Activated CD4-positive, CD25-positive, alpha-beta regulatory T cell treated with anti-CD3 and anti-CD28 coated beads, Interleukin-2, amount 50 U/mL, for 72 hours (primary cell): ENCODE measurements at regions not wholly inside any gene's neighbourhood (a gene's known extent, or its start where the extent isn't known, plus 50 kb on each side); places are given as distances from the start of the nearest gene placed in this dataset.
"Not testable (repeated sequence)": the region's sequence is repeated elsewhere in the genome, so short reads cannot be mapped to it uniquely, and the experiment has no call there.

ENCODE experiments used
- DNase-seq: peaks from one replicate; pipeline ENCODE4 v3.0.0; 2021

DNA sequence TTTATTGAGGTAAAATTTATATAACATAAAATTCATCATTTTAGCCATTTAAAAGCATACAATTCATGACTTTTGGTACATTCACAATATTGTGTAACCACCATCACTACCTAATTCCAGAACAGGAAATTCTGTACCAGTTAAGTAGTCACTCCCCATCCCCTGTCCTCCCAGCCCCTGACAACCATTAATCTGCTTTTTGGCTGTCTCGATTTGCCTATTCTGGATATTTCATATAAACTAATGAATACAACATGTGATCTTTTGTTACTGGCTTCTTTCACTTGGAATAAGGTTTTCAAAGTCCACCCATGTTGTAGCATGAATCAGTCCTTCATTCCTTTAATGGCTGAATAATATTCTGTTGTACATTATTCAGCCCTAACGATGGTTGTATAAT, 115.6 kb upstream of the KLF14 start:
- DNase-seq: no peak

DNA sequence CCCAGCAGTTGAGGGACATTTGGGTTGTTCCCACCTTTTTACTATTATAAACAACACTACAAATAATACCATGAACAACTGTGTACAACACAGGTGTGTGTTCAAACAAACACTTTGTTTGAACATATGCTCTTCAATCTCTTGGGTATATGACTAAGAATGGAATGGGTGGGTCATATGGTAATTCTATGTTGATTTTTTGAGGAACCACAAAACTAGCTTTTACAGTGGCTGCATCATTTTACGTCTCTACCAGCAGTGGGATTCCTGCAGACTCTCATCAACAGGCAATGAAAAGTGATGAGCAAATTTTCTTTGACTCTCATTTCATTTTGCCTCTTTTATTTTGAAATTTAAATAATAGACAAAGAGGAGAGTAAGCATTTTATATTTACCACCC, 116.9 kb upstream of the KLF14 start:
- no peak for DNase-seq

DNA sequence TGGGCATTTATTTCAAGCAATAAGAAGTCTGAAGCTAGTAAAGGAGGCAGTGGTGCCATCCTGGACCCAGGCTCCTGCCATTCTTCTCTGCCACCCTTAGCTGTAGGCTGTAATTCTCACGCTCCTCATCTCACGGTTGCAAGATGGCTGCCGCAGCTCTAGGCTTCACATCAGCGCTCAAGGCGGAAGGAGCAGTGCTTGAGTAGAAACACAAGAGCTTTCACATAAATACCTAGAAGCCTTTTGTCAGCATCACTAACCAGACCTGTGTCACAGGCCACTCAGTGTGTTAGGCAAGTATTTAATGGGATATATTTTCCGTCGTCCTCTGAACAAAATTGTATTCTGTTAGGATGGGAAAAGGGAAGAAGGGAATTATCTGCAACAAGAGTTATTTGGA, 118.9 kb upstream of the KLF14 start:
- no peak for DNase-seq

DNA sequence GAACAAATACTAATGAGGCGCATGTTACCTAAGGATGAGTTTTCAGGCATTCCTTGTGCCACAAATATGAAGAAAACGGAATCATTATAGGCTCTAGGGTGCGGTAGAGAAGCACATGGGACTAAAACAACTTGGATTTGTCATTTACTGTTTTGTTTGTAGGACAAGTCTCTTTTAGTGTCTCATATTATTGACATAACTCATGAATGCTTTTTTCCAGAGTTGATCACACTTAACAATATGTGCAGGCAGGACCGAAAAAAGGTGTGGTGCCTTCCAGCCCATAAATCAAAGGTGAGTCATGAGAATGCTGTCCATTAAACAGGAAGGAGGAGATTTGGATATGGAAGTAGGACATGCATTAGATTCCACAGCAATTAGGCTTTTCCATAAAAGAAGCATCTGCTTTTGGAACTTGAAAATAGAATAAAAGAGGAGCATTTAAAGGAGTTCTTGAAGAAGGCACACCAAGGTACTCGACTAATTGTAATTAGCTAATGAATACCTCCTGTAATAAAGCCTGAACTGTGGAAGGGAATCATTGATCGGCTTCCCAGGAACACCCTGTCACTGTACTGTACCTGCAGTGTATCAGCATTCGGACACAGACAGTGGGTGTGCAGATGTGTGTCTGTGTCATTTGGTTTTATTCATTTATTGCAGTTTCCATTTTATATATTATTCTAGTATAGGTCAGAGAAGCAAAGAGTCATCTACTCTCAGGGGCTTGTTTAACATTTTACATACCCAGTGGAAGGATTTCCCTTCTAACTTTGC, 119.7 kb upstream of the KLF14 start:
- no peak for DNase-seq

DNA sequence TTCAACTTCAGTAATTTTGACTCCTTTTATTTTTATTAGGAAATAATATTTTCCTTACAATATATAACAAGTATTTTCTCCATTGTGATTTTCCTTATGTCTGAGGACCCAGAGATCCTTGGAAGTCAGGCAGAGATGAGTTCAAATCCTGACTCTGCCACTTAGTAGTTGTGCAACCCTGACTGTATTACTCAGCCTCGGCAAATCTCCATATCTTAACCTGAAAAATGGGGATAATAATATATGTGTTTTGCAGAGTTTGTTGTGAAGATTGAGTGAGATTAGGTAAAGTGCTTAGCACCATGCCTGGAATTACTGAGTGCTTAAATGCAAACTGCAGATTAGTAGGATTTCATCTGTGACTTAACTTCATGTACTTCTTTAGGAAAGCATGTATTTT, 120.5 kb upstream of the KLF14 start:
- no peak for DNase-seq

DNA sequence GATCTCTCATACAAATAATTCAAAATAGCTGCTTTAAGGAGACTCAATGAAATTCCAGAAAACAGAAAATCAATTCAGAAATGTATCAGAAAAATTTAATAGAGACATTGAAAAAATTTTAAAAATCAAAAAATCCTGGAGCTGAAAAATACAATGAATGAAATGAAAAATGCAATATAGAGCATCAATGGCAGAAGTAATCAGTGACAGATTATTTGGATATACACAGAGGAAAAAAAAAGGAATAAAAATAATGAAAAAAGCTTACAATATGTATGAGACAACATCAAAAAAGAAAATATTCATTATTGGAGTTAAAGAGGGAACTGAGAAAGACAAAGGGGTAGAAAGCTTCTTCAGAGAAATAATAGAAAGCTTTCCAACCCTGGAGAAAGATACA, 122.9 kb upstream of the KLF14 start:
- DNase-seq: no peak

DNA sequence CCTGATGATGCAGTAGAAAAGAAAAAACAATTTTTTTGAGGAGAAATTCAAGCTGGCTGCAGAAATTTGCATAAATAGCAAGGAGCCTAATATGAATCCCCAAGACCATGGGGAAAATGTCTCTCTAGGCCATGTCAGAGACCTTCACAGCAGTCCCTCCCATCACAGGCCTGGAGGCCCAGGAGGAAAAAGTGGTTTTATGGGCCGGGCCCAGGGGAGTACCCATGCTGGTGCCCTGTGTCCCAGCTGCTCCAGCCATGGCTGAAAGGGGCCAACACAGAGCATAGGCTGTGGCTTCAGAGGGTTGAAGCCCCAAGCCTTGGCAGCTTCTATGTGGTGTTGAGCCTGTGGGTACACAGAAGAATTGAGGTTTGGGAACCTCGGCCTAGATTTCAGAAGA, 126.8 kb upstream of the KLF14 start:
- DNase-seq: not testable (repeated sequence)

DNA sequence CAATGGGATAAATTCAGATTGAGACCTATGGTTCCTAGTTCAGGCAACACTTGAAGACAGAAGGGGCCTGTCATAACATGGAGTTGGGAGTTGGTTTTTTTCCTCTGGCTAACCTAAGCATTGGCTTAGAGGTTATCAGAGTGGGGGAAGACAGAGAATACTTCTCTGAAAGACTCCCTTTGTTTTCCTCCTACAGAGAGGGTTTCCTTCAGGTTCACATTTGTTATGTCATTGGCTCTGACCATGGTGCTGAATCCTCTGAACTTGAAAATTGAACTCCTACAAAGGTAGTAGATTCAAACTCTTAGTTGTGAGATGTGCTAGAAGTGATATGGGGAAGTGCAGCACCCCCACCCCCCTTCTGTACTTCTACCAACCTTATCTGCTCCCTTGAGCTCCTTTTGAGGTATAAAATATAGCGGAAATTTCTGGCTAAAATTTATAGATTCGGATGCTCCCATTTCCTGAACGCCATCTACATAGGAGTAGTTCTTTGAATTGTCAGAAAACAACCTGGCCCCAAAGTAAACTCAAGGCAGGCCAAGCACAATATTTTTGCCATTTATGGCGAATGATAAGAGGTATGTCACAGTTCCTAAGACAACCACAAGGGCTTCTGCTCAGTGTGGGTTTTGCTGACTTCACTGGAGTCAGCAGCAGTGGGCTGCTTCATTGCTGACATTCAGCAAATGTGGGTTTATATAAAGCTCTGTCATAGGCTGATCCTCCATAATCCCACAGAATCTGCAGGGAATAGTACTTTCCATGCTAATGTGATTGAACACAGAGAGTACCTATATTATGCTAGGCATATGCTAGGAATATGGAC, 131.6 kb upstream of the KLF14 start:
- no peak for DNase-seq

DNA sequence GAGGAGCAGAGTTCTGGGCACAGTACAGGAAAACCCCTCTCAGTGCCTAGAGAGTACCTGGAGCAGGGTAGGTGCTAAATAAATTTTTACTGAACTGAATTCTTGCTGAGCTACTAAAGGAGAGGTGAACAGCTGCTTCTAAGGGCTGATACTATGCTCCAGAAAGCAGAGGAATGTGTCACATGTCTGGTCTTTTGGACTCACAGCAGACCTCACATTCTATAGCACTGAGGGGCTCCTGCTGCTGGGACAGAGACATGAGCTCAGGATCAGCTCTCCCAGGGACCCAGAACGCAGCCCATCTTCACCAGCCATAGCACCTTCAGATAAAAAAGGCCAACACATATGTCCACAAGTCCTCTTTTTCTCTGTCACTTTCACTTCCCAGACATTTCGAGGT, 133.0 kb upstream of the KLF14 start:
- no peak for DNase-seq

DNA sequence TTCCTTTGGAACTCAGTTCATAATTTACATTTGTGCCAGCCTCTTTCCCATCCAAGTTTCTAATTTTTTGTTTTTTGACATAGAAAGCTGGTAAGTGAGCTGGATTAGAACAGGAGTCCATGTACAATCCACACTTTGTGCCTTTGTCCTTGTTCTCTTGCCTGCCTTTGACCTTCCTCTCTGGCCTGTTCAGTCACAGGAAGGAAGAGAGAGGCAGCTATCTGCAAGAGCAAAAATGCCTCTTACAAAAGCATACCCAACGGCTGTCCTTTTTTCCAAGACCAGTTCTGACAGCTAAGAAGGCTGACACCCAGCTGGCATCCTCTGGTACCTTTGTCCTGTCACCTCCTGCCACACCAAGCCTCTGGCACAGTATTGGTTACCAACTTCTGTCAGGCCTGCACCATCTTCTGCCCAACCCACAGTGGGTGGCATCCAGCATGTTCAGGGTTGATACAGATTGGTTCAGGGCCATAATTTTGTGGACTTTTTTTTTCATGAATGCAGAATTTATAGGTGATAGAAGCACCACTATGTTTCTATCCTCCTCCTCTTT, 133.7 kb upstream of the KLF14 start:
- no peak for DNase-seq

DNA sequence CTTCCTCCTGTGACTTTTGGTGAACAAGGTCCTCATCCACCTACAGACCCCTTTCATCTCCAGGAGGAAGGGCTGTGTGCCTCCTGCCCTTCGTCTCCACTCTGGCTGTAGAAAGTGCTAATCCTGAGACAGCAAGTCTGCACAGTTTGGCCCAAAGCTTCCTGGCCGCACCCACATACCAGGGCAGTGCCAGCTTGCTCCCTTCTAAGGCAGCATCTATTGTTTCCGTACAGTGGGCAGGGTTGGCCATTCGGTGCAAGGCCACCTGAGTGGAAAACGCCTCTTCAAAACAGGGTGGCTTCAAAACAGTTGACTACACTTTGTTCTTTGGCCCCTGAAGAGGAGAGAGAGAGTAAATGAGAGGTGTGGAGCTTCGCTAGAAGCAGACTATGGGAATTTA, 134.1 kb upstream of the KLF14 start:
- no peak for DNase-seq

DNA sequence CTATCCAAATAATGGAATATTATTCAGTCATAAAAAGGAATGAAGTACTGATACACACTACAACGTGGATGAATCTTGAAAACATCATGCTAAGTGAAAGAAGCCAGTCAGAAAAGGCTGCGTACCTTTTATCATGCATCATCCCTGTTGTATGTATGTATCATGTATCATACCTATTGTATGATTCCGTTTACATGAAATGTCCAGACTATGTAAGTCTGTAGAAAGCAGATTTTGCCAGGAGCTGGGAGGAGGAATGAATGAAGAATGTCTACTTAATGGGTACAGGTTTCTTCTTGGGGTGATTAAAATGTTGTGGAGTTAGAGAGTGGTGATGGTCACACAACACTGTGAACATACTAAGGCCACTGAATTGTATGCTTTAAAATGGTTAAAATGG, 135.9 kb upstream of the KLF14 start:
- no peak for DNase-seq

DNA sequence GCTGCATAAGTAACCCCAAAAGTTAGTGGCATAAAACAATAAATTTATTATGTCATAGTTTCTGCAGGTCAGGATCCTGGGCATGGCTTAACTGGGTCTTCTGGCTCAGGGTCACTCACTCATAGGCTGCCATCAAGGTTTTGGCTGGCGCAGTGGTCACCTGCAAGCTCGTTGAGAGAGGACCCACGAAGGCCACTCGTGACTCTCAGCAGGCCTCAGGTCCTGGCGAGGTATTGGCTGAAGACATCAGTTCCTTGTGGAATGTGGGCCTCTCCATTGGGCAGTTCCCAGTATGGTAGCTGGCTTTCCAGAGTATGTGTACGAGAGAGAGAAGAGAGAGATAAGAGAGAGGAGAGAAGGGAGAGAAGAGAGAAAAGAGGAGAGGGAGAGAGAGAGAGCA, 138.3 kb upstream of the KLF14 start:
- no peak for DNase-seq

DNA sequence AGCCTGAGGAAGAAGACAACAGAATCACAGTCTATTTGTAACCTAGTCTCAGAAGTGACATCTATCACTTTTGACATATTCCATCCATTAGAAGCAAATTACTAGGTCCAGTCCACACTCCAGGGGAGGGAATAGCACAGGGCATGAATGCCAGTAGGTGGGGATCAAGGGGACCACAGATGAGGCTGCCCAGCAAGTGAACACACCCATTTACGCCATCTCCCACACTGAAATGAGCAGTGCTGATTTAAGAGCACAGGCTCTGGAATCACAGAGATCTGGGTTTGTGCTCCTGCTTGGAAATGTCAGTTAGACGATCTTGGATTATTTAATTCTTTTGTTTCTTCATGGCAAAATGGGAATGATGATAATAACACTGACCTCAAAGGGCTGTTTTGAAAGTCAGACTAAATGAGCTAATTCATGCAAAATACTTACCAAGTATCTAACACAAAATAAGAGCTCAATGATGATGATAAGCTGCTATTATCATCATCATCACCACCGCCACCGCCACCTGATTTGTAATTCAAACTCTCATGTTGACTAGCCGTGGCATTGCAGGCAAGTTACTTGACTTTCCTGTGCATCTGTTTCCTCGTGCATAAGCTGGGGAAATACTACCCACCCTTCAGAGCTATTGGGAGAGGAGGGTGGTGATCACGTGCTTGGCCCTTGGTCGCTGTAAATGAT, 138.9 kb upstream of the KLF14 start:
- DNase-seq: no peak

DNA sequence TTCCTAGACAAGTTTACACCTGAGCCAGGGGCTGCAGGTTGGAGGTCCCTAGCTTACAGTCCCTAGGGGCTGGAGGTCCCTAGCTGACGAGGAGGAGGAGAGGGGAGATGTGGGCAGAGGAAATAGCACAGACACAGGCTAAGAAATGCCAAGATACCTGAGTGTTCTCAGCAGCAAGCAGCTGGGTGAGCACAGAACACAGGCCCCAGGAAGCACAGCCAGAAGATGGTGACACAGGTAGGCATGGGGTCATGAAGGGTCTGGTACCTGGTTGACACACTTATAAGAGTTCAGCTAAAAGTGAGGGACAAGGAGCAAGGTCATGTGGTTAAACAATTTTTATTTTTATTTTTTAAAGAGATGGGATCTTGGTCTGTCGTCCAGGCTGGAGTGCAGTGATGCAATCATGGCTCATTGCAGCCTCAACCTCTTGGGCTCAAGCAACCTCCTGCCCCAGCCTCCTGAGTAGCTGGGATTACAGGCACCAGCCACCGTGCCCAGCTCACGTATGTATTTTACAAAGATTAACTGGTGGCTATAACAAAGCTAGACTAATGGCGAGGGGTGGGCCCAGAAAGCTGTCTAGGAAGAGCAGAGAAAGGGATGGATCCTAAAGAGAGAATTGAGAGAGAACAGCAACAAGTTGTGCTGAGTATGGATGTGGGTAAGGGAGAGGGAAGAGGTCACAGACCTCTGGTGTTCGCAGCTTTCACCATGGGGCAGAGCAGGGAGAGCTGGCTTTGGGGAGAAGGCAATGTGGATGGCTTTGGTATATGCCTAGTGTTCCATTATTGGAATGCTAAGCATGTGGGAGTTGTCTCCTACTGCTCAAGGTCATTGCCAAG, 140.3 kb upstream of the KLF14 start:
- DNase-seq: no peak

DNA sequence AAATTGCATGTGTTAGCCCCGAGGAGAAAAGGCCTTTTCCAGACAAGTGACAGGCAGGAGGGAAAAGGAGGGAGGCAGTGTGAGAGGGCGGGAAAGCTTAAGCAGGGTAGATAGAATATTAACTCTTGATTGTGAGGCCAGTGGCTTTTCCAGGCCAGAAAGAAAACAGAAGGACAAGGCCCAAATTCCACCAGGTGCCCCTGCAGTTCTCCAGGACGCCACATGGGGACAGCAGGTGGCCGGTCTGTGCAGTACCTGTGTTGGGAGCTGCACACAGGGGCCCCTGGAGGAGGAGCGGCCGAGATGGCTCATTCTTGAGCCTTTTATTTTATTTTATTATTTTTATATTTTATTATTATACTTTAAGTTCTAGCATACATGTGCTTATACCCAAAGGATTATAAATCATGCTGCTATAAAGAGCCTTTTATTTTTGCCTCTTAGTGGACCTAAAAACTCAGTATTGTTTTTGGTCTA, 141.3 kb upstream of the KLF14 start:
- no peak for DNase-seq

DNA sequence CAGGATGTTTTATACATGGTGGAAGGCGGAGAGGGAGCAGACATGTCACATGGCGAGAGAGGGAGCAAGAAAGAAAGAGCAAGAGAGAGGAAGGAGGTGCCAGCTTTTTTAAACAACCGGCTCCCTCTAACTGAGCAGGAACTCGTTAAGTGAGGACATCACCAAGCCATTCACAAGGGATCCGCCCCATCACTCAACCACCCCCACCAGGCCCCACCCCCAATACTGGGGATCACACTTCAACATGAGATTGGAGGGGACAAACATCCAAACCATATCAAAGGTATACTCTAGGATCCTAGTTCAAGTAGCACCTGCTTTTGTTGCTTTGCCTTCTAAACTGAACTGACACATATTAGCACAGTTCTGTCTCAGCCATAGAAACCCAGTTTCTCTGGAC, 141.9 kb upstream of the KLF14 start:
- no peak for DNase-seq

DNA sequence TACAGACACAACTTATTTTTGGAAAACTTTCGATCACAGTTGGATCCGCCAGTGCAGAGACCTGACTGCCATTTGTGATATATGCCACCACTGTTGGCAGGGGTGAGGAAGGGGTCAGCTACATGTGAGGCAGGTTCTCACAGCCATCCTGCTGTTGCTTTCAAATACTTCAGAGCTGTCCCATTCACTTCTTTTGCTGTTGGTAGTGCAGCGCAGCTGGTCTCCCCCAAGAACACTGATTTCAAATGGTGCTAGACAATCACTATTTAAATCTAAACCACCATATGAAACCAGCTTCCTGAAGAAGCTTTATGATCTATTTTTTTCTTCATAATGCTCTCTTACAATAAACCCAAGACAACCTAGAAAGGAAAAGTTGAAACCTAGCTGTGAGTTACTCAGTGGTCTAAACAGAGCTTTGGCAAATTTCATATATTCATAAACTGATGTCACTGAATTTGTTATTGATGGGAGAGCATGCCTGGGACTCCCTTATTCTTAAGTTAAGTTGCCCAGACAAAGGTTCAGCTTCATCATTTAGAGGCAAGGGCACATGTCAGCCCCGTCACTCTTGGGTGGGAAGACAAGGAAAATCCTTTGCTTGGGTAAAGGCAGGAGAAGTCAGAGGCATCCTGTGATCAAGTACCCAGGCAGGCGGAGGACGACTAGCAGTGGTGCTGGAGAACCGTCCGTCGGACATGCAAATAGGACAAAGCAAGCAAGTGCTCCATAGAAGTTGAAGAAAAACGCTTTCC, 143.4 kb upstream of the KLF14 start:
- DNase-seq: no peak

DNA sequence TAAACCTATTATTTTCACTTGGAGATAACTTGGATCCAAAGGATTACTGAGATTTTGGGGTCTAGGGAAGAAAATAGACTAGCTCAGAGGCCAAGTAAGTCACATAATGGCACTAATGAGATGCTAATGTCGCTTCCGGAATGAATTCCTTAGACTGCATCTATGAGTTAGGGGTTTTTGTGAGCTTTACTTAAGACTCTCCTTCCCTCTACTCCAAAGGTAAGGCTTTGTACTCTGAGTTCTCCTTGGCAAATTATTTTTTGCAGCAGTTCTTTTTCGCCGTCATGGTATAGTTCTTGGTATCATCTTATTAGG, 143.9 kb upstream of the KLF14 start:
- DNase-seq: no peak

DNA sequence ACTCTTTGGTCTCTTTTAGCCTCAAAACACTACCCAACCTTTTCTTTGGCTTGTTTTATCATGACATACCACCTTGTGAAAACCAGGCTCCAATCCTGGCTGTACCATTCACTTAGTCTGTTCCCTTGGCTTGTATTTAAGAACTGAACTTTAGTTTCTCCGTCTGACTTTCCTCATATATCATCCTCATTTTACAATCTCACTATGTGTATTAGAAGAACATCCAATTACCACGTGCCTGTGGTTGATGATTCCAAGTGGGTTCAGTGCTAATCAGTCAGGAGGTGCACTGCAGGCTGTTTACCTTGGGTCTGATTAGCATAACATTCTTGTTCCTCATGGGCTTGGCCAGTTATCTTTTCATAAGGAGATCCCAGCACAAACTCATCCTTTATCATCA, 144.8 kb upstream of the KLF14 start:
- no peak for DNase-seq

DNA sequence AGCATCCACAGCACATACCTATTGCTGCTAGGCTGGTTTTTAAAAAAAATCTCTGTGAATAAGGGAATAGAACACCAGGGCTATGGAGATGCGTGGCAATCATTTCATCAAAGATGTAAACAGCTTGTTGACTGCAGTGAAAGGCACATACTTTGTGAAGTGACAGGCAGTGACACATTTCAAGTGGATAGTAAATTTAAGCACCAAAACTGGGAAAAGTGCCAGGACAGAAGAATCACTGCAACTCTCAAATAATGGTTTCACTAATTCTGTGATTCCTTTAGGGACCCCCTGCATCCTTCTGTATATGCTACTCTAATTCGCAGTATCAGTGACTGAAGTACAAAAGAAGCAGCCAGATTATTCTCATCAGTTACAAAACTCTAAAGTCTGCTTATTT, 145.2 kb upstream of the KLF14 start:
- no peak for DNase-seq

DNA sequence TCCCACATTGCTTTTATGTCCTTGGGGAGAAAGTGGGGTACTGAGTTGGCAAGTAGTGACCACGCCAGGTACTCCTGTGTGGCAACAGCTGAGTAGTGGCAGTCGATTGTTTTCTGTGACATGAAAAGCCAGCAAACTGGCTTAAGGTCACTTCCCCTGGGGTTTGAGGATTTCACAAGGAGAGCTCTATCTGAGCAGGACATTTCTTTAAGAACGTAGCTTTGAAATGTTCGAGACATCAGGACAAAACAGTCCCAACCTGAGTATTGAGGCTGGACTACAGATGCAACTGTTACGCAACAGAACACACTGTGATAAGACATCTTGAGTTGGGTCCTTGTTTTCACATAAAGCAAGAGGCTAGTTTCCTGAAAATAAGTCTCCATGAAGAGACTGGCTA, 146.7 kb upstream of the KLF14 start:
- no peak for DNase-seq
